HG03354 (cell line): ENCODE measurements at regions not wholly inside any gene's neighbourhood (a gene's known extent, or its start where the extent isn't known, plus 50 kb on each side); places are given as distances from the start of the nearest gene placed in this dataset.
A peak's percentile ranks its signal among the peaks of the same experiment; 100 is the strongest.

Source experiments
- ATAC-seq: cut with Tn5 transposase; IDR thresholded peaks from one replicate; pipeline ENCODE4 v1.9.1; 2021; ENCODE audit warnings: mild to moderate bottlenecking; ENCODE audit not compliant: unreplicated experiment, poor library complexity, severe bottlenecking

DNA sequence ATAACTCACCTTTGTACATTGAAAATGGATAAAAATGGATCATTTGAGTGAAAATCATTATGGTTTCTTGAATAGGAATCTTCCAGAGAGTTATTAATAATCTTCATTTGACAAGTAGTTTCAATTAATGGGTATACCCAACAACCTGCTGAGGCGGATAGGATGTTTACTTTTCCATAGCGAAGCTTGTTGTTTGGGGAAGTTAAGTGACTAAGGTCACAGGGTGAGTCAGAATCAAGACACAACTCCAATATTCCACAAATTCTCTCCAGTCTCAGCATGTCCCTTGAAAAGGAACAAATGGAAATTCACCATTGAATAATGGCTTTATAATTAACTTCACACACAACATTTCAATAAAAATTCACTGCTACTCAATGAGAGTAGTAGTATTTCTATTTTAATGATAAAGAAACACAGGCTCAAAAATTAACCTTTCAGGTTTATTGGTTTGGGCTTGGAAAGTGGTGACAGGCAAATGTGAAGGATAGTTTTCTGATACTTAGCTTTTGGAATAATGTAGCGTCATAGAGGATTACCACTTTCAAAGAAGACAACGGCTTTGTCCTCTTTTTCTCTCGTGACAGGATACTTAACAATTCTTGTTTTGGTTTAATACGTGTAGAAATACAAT, 211.3 kb downstream of the GPD2 start:
- ATAC-seq = no peak

DNA sequence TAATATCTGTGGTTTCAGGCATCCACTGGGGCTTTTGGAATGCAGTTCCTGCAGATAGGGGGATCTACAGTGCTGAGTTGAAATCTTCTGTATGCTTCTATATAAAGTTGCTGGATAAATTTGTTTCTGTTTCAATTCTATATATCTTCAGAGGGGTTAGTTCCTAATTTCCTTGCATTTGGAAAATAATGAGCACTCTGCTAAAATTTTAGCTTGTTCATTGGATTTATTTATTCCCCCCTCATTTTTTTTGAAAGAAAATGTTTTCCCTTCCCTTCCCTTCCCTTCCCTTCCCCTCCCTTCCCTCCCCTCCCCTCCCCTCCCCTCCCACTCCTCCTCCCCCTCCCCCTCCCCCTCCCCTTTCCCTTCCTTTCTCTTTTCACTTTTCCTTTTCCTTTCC, 212.3 kb downstream of the GPD2 start:
- no peak for ATAC-seq

DNA sequence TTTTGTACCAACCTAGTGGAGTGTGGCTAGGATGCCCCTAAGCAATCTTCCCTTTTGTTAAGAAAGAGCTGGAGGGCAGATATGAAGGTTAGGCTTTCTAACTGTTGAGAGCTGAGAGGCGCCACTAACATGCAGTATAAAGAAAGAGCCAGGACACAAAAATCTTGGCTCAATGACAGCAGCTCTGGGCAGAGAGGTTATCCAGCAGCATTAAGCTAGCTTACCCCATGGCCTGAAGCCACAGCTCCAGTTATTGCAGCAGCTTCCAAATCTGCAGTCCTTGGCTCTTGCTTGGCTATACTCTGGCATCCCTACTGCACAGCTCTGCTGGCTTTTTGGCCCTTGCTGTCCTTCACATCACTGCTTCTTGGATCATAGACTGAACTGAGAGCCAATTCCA, 213.4 kb downstream of the GPD2 start:
- no peak for ATAC-seq

DNA sequence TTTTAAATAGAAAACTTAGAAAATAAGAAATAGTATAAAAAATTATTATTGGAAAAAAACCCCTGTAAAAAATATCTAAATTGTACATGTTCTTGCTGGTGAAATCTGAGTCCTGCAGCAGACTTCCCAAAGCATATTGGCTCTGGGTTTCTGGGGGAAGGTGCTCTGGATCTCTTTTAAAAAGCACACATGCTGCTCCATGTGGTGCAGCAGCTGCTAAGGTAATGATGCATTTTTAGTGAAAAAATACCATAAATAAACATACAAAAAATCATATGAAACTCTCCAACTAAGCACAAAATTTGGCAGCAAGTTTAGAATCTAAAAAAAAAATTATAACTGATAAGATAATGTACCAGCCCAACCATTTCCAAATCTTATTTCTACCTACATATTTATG, 216.5 kb downstream of the GPD2 start:
- no peak for ATAC-seq

DNA sequence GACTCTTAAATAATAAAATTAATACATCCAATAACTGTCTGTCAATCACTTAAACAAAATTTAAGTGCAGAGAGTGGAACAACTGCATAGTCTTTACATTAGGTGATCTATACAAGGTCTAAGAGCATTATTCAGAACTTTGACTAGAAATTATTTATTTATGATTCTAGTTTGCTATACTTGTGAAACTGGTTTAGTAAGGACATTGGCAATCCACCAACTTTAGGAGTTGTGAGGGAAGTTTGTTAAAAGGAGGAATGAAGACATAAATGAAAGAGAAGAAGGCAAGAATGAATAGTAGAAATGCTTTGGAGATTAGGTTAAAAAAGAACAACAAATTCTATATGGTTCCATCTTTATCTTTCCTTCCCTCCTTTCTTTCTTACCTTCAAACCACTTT, 217.5 kb downstream of the GPD2 start:
- ATAC-seq = no peak

DNA sequence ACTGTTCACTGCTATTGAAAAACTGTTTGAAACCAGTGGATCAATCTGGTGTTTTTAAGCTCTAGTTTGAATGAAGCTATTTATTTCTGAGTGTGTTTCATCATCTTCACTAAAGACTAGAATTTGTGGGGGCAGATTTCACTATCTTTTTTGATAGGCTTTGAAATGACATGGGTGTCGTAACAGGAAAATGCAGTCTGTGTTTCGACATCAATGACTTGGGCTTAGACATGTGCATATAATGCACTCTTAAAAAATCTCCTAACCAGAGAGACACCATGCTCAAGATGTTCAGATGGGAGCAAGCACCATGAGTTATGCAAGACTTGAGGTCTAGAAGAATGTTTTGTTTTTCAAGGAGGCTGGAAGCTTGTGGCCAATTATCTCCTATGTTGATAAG, 221.6 kb downstream of the GPD2 start:
- ATAC-seq = no peak

DNA sequence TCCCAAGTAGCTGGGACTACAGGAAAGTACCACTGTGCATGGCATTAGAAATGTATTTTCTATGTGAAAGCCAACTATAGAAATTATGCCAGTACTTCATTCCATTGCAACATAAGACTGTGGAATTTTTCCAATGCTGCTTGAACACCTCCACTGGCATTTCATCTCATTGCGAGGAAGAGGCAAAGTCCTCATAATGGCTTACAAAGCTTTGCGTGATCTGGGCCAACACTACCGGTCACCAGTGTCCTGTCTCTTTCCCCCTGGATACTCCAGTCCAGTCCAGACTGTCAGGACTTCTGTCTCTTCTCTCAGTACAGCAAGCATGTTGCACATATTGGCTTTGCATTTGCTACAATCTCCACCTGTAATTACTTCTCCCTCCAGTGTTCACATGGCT, 223.5 kb downstream of the GPD2 start:
- no peak for ATAC-seq

DNA sequence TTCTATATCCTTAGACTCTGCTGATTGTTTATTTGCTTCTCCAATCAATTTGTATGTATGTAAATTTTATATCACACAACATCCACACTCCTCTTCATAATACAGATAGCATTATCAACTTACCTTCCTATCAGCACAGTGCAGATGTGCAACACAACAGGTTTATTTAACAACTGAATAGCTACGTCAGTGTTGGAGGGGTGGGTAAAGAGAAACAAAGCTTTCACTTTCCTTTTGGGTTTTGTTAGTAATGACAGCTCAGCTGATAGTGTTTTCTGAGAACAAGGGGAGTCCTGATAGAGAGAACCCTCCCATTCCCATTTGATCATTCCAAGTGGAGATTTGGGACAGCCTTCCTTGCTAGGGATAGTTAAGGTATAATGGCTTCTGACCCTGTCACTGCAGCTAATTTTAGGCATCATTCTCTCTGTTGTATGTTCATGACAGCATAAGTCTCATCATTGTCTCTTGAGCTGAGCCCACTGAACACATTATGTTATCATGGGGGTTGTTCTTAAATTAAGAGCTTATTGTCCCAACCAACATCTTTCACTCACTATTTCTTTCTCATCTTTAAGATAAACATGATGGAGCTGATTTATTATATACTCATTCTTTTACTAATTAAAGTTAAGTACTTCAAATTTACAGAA, 227.7 kb downstream of the GPD2 start:
- ATAC-seq = peak; percentile 86

DNA sequence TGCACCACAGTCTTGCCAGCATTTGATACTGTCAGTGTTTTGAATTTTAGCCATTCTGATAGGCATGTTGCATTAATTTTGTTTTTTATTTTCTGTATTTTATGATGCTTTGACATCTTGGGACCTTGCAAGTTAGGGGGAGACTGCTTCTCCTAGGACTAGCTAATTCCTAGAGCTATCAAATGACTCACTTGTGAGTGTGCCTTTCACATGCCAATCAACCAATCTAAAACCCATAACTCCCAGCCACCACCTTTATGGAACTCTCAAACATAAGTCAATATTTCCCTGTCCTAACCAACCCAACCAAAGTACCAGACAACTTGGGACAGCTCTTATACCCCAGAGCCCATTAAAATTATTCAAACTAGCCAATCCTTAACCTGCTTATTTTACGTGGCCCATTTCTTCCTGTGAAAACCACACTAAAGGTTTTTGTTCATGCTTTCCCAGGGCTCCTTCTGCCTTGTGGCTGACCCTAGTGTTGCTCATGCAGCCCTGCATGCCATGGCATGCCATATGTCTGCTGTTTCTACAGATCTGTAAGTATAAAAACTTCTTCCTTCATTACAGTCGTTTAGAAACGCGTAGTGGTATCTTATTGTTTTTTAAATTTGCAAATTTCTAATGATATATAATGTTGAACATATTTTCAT, 230.1 kb downstream of the GPD2 start:
- ATAC-seq = no peak

DNA sequence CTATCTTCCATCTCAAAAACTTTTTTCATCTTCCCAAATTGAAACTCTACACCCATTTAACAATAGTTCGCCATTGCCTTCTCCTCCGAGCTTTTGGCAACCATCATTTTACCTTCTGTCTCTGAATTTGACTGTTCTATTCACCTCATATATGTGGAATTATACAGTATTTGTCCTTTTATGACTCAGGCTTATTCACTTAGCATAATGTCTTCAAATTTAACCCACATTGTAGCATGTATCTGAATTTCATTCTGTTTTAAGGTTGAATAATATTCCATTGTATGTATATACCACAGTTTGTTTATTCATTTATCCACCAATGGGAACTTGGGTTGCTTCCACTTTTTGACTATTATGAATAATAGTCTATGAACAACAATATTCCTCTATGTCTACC, 233.9 kb downstream of the GPD2 start:
- no peak for ATAC-seq

DNA sequence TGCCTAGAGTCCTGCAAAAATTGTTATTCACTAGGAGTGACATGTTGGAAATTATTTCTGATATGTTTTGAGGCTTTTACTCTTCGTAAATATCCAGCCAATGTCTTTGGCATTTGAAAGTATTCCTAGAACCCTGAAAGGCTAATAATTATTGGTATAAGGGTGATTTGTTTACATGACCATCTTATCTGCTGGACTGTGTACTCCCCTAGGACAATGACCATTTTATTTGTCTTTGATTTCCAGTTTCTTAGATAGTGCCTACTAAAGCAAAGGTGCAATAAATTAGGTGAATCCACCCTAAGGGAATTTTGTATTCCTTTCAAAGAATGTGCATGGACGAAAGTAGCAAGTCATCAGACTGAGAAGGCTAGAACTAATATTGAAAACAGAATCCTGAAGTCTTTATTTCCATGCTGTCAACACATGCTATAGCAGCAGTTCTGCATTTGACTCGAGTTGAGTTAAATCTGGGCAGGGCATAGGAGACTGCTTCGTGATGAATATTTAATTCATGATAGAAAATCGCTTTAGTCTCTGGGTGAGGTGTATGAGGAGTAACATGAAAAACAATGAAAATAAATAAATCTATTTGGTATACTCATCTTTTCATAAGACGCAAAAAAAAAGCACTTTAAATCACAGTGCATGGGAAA, 235.7 kb downstream of the GPD2 start:
- ATAC-seq = no peak

DNA sequence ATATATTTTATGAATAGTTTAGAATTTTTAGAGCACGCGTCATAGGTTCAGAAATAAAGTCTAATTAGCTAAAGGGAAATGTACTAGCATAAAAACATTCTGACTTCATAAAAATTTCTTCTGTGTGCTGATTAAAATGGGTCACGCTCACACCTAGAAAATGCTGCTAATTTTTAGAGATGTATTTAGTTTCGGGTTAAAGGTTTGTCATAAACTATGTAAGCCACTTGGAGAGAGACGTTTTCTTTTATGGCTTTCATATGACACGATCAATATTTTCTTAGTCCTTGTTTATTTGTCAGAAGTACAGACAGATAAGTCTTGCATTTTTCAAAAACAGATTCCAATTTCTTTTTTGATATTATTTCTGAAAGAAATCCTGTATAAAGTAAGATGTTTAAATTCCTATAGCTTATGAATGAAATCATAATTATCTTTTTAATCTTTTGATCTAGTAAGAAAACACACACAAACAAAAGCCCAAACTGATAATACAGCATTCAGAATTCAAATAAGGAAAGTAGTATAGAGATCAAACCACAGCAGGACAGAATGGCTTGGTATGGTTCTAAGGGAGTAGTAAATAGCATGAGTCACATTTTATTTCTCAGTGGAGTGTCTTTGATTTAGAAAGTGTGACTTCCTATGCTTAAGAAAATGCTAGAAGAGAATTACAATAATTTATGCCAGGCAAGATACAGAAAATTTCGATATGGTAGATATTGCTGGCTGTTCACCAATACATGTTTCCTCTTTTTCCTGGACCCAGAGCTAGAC, 236.6 kb downstream of the GPD2 start:
- ATAC-seq = no peak

DNA sequence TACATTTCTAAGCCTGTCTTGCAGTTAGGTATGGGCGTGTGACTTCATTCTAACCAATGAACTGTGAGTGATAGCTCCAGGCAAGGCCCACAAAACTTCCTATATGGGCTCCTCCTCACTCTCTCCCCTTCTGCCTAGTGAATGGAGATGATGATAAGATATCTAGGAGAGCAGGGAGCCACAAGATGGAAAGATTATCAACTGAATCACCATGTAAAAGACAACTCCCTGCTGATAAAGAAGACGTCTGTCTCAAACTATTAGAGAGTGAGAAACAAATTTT, 237.1 kb downstream of the GPD2 start:
- no peak for ATAC-seq

DNA sequence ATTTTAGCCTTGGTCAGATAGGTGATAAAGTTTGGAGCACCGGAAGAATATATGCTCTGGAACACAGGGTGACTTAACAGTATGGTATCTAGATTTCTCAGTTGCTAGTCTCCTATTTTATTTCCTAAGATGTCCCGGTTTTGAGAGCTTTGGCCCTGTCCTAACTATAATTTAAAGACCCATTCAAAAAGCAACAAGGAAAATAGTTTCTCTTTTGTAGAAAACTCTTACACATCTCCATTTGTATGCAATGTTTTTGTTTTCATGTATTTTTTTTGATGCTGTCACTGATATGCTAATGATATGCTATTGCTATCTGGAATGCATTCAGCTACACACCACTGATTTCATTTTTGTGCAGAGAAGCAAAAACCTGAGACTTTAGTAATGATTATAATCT, 237.8 kb downstream of the GPD2 start:
- ATAC-seq = no peak

DNA sequence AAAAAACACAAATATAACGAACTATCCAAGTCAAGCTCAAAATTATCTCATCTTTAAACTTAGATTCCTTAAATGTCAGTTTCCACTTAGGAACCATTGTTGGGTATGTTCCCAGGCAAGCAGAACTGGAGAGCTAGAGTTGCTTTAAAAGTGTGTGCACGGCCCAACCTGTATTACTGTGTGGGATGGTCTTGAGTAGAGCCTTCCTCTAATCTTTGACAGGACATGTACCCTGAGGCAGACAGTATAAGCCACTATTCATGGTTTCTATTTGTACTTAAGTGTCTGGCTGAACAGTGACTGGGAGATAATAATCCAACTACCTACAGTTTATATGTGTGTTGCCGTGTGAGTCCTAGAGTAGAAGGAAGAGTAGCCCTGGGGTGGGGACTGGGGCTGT, 239.7 kb downstream of the GPD2 start:
- no peak for ATAC-seq

DNA sequence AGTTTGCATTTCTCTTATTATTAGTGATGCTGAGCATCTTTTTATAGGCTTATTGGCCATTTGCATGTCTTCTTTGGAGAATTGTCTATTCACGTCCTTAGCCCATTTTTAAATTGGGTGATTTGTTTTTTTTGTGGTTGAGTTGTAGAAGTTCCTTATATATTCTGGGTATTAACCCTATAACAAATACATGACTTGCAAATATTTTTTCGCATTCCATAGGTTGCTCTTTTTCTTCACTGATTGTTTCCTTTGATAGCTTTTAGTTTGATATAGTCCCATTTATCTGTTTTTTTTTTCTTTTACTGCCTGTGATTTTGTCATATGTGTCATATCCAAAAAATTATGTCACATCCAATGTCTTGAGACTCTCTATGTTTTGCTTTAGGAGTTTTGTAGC, 243.6 kb downstream of the GPD2 start:
- no peak for ATAC-seq

DNA sequence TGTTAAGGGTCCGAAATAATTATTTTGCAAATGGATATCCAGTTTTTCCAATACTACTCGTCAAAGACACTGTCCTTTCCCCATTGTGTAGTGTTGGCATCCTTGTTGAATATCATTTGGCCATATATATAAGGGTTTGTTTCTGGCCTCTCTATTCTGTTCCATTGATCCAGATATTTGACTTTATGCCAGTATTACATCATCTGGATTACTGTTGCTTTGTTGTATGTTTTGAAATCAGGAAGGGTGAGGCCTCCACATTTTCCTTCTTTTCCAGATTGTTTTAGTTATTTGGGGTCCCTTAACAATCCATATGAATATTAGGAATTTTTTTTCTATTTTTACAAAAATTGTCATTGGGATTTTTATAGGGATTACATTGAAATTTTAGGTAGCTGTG, 244.1 kb downstream of the GPD2 start:
- ATAC-seq = no peak

DNA sequence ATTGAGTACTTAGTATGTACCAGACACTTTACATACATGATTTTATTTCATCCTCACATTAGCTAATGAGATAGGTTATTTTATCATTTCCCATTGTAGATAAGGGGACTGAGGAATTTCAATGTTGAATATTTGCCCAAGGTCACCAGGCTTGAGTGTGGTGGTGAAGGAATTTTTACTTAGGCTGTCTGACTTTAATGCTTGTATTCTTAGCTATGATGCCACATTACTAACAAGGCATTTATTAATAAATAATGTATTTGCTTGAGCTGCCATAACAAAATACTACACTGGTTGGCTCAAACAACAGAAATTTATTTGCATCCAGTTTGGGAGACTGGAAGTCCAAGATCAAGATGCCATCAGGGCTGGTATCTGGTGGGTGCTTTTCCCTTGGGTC, 250.9 kb downstream of the GPD2 start:
- no peak for ATAC-seq

DNA sequence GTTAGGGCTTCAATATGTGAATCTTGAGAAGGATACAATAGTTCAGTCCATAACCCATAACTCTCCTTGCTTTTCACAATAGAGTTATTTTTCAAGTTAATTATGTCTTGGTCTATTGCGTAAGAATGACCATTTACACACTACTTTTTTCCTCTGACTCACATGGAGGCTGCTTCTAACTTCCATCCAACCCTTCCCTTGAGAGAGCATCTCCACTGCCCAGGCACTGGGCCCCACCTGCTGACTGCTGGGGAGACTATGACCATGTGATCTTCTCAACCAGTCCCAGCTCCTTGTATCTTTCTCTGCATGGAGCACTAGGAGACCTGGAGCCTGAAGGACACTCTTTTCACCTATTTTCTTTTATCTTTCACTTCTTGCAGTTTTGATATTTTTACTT, 251.5 kb downstream of the GPD2 start:
- no peak for ATAC-seq

DNA sequence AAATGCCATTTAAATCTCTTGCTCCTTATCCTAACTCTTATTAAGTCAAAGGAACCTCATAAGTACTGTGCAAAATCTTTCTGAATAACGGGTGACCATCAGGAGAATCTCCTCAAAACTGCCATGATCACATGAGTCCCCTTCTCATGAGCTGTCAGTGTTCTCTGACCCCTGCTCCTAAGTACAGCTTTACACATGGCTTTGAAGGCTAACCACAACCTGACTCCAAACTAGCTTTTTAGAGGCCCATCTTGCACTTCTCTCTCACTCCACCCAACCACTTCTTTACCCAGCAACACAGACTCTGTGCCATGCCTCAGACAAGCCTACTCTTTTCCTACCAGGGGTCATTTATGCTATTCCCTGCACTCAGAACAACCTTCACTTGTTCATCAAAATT, 253.8 kb downstream of the GPD2 start:
- ATAC-seq = no peak

DNA sequence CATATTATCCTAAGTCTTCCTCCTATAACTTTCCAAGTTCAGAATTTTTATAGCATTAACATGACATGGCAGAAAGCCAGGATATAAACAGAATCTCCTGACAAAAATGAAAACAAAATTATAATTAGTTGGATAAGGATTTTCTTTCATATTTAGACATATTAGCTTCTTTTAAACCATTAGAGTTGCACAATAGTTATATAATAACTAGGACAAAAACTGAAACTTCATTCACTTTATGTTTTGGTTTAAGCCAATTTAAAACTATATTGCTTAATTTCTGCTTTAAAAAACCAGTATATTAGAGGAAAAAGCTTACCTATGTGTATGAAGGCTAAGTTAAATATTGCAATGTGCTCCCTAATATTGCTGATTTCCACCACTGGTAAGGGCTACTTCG, 254.8 kb downstream of the GPD2 start:
- no peak for ATAC-seq
